Right lobe of liver (tissue), 6 donors: ENCODE measurements at regions not wholly inside any gene's neighbourhood (a gene's known extent, or its start where the extent isn't known, plus 50 kb on each side); places are given as distances from the start of the nearest gene placed in this dataset.

ENCODE experiments used
- ATAC-seq, 4 donors: fragments of 200-7000 bp; cut with Tn5 transposase; one replicate each; pipeline ENCODE4 v1.9.1; 2020; ENCODE audit warnings: mild to moderate bottlenecking in 4 of 4, moderate library complexity in 4 of 4
- DNase-seq, 3 donors: peaks; one replicate each; pipeline ENCODE4 v3.0.0-alpha.2; 2020
- H3K27ac ChIP-seq, 3 donors: fragments of 200-600 bp; one replicate each; pipeline ENCODE4 v1.8.0; 2022
- H3K27me3 ChIP-seq, 2 donors: fragments of 200-600 bp; one replicate each; pipeline ENCODE4 v1.8.0; 2022
- H3K36me3 ChIP-seq, 4 donors: fragments of 200-600 bp; sonication (generic) in 1 of 4; one replicate each; pipeline versions ENCODE4 v1.5.1 to v1.8.0; 2017 to 2022; ENCODE audit warnings: control low read depth in 1 of 4
- H3K4me1 ChIP-seq, 4 donors: fragments of 200-600 bp; sonication (generic) in 1 of 4; one replicate each; pipeline versions ENCODE4 v1.5.1 to v1.8.0; 2017 to 2022; ENCODE audit warnings: control low read depth in 1 of 4
- H3K4me3 ChIP-seq, 3 donors: fragments of 200-600 bp; one replicate each; pipeline ENCODE4 v1.8.0; 2022
- H3K9me3 ChIP-seq, 4 donors: fragments of 200-600 bp; sonication (generic) in 1 of 4; one replicate each; pipeline versions ENCODE4 v1.5.1 to v1.8.0; 2017 to 2022; ENCODE audit warnings: control low read depth in 1 of 4
- CTCF ChIP-seq, 4 donors: fragments of 200-600 bp in 3 of 4; fragments of 450-650 bp in 1 of 4; IDR thresholded peaks; one replicate each; pipeline versions ENCODE4 v1.5.1 to v1.8.0; 2016 to 2022; ENCODE audit warnings: antibody characterized with exemption in 4 of 4, mild to moderate bottlenecking in 2 of 4
- POLR2A ChIP-seq: fragments of 450-650 bp; IDR thresholded peaks from one replicate; pipeline ENCODE4 v1.6.1; 2017; ENCODE audit warnings: antibody characterized with exemption, mild to moderate bottlenecking
- WGBS: methylation state at CpG from one replicate; pipeline ENCODE4 v1.1.6; 2018; ENCODE audit warnings: low coverage, low lambda C conversion rate; ENCODE audit not compliant: insufficient coverage; ENCODE audit errors: missing lambda C conversion rate; 5-methylcytosine and 5-hydroxymethylcytosine counted together
- intact Hi-C, 2 donors: fragments of 100-400 bp; cut with DNase I; formaldehyde crosslinking; loops; one replicate each; pipeline versions ENCODE4 v1.11.2 to v1.14.1; 2022
- donor health status: DM: no; HTN: yes; CAD: no.
- donor health status: DM: no; HTN: no; CAD: no.
- donor health status: DM: no; HTN: no; CAD: no.
- donor health status: DM: no; HTN: yes; CAD: no.
- donor health status: DM: no; HTN: yes; CAD: no.

GRCh38 chr18:67376372-67376771, 140.1 kb downstream of the DSEL start:
- 49% methylated on average over 2 of the region's 2 CpGs for WGBS

GRCh38 chr18:67373636-67374035, 142.9 kb downstream of the DSEL start:
- Histone ChIP-seq H3K36me3 (no peaks in the 10 kb centered on the region), H3K4me3 (no peak overlapping the region), H3K4me1 (no peaks in the 10 kb centered on the region), H3K27ac (no peak overlapping the region), H3K9me3 (no peaks in the 10 kb centered on the region), H3K27me3 (no peaks in the 10 kb centered on the region)
- 56% methylated on average over 2 of the region's 2 CpGs for WGBS
- no peak for DNase-seq
- no peak for ATAC-seq
- TF ChIP-seq CTCF (IDR thresholded peaks at IDR 0.05): no peak
- TF ChIP-seq POLR2A: no peak
- intact Hi-C loops: no loop called here

More at GRCh38 chr18:67376372-67376771, 140.1 kb downstream of the DSEL start:
- ATAC-seq (no peak), DNase-seq (no peak)
- no peak for TF ChIP-seq CTCF (IDR thresholded peaks at IDR 0.05)
- TF ChIP-seq POLR2A: no peak
- Histone ChIP-seq H3K9me3 (no peaks in the 10 kb centered on the region), H3K27me3 (no peaks in the 10 kb centered on the region), H3K36me3 (no peaks in the 10 kb centered on the region), H3K4me1 (no peaks in the 10 kb centered on the region), H3K27ac (no peak overlapping the region), H3K4me3 (no peak overlapping the region)
- intact Hi-C loops: no loop called here

GRCh38 chr18:67367540-67367939, 149.0 kb downstream of the DSEL start:
- 61% methylated on average over 2 of the region's 2 CpGs for WGBS
- DNase-seq: no peak
- Histone ChIP-seq H3K27me3 (no peaks in the 10 kb centered on the region), H3K4me3 (no peak overlapping the region), H3K4me1 (no peaks in the 10 kb centered on the region), H3K27ac (no peak overlapping the region), H3K9me3 (no peaks in the 10 kb centered on the region), H3K36me3 (no peaks in the 10 kb centered on the region)
- TF ChIP-seq CTCF (IDR thresholded peaks at IDR 0.05) (no peak), POLR2A (no peak)
- ATAC-seq: no peak
- intact Hi-C loops: no loop called here

GRCh38 chr18:67363694-67364093, 152.8 kb downstream of the DSEL start:
- WGBS: 79% methylated on average over 3 of the region's 3 CpGs
- Histone ChIP-seq H3K4me1 (no peaks in the 10 kb centered on the region), H3K9me3 (no peaks in the 10 kb centered on the region), H3K4me3 (no peak overlapping the region), H3K27me3 (no peaks in the 10 kb centered on the region), H3K27ac (no peak overlapping the region), H3K36me3 (no peaks in the 10 kb centered on the region)
- TF ChIP-seq CTCF (IDR thresholded peaks at IDR 0.05) (no peak), POLR2A (no peak)
- intact Hi-C loops: no loop called here
- ATAC-seq (no peak), DNase-seq (no peak)

- H3K4me3 ChIP-seq: no peak overlapping the region
- no peaks in the 10 kb centered on the region for H3K9me3 ChIP-seq
- no peaks in the 10 kb centered on the region for H3K4me1 ChIP-seq
- TF ChIP-seq CTCF (IDR thresholded peaks at IDR 0.05): no peak
- TF ChIP-seq POLR2A: no peak
- 35% methylated on average over 2 of the region's 2 CpGs for WGBS
- ATAC-seq: no peak
- no peak for DNase-seq
- intact Hi-C loops: no loop called here
- H3K27ac ChIP-seq: no peak overlapping the region
- H3K36me3 ChIP-seq: no peaks in the 10 kb centered on the region
- H3K27me3 ChIP-seq: no peaks in the 10 kb centered on the region
These were observed 153.6 kb downstream of the DSEL start for GRCh38 chr18:67362906-67363305.
